NCI-H1105 (cell line): ENCODE measurements at regions not wholly inside any gene's neighbourhood (a gene's known extent, or its start where the extent isn't known, plus 50 kb on each side); places are given as distances from the start of the nearest gene placed in this dataset.

Experiments used
- DNase-seq: peaks from one replicate; lab custom pipeline; 2025; lab: John Stamatoyannopoulos, UW

DNA sequence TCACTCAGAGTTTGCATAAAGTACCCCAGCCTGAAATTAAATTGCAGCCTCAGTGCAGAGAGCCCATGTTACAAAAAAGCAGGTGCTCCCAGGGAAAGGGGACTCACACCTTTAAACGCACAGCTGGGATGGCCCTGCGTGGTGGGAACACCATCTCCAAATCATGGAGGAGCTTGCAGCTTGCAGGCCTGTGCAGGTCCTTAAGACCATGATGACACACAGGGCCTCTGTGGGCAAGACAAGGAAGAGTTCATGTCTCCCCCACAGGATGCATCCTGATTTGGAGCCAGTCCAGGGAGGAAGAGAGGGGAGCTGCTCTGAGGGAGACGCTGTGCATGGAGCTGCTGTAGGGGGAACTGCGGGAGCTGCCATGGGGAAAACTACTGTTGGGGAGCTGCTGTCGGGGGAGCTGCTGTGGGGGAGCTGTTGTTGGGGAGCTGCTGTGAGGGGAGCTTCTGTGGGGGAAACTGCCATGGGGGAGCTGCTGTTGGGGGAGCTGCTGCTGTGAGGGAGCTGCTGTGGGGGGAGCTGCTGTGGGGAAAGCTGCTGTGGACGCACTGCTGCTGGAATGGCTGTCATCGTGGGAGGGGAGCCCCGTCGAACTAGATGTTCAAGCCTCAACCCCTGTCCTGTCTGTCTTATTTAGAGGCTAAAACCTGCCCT is 113.9 kb downstream of the MATN1 start:
- no peak for DNase-seq

DNA sequence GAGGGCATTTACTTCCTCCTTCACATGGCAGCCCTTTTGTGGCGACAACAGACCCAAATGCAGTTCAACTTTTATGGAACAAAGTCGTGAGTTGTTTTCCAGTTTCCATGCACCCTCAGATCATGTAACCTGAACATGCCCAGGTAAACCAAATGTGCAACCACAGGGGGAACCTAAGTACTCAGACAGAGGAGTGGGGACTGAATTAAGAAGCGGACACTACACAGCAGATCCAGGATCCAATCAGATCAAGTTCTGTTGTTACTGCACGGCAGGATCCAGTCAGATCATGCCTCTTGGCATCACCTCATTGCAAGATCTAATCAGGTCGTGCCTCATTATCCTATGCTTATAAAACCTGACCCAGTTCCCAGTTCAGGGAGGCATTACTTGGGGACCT is 115.7 kb downstream of the MATN1 start:
- no peak for DNase-seq

DNA sequence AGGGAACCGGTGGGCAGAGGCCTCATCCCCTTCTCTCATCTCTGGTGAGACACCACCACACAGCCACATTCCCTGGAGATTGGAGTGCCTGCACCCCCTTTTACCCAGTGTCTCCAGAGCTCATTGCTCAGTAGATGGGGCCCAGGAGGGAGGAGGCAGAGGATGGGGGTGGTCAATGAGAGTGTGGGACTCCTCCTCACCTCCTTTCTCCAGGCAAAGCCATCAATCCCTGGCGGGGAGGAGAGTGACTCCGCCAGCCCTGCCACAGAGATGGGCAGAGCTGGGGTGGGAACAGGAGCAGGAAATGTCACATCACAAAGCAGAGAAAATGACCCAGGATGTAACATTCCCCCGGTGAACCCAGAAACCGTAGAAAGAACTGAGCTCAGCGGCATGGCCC is 117.2 kb downstream of the MATN1 start:
- no peak for DNase-seq

DNA sequence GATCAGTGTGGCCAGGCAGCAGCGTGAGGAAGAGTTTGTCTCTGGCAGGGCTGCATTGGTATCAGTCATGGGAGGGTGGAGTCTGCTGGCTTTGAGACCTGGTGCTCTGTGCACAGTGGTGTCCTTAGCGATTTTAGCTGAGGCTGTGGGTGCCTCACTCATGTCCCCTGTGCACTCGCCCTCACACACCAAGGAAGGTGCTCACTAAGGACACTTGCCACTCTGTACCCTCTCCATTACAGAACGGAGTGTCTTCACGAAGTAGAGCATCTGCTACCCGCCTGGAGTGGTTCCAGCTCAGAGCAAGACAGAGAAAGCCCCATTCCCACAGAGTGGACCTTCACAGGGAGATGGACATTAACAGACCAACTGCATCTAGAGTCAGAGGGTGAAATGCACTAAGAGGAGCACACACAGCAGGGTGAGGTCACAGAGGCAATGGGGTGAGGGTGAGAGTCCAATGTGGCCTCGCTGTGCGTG is 117.9 kb downstream of the MATN1 start:
- no peak for DNase-seq

DNA sequence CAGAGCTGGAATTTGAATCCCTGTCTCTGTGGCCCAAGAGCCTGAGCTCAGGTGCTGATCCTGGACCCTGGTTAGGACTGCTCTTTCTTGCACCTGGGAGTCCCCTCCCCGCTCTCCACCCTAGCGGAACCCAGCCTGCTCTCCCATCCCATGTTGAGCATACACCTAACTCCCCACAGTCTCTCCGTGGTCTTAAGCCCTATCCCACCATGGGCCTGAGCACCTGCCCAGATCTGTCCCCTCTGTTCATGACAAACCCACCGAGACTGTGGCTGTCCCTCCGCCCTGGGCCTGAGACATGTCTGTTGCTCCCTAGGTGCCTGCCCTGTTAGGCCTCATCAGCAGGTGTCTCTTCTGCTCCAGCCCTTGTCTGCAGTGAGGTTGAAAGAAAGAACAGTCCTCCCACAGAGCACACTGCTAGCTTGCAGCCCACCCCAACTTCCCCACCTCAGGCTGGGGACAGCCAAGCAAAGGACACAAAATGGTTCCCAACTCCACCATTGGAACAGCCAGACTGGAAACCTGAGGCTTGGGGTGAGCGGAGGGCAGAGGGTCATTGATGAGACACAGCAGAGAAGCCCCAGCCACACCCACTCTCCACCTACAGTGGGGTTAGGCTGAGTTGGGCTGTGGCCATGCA is 118.5 kb downstream of the MATN1 start:
- no peak for DNase-seq

DNA sequence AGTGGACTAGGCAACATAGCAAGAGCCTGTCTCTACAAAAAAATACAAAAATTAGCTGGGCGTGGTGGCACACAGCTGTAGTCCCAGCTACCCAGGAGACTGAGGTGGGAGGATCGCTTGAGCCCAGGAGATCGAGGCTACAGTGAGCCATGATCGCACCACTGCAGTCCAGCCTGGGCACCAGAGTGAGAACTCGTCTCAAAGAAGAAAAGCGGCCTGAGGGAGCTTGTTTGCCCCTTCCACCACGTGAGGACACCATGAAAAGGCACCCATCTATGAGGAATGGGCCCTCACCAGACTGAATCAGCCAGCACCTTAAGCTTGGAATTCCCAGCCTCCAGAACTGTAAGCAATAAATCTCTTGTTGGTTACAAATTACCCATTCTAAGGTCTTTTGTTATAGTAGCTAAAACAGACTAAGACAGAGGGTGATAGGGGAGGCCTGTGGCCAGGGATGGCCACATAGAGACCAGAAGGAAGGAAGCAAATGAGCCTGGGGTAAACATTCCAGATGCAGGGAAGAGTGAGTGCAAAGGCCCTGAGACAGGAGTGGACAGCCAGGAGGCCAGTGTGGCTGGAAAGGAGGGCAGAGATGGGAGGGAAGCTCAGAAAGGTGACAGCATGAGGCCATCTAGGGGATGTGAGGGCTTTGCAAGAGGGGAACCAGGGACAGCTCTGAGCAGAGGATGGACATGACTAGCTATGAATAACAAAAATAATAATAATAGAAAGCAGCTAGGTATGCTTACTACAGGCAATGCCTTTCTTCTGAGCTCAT is 120.1 kb downstream of the MATN1 start:
- DNase-seq: no peak

DNA sequence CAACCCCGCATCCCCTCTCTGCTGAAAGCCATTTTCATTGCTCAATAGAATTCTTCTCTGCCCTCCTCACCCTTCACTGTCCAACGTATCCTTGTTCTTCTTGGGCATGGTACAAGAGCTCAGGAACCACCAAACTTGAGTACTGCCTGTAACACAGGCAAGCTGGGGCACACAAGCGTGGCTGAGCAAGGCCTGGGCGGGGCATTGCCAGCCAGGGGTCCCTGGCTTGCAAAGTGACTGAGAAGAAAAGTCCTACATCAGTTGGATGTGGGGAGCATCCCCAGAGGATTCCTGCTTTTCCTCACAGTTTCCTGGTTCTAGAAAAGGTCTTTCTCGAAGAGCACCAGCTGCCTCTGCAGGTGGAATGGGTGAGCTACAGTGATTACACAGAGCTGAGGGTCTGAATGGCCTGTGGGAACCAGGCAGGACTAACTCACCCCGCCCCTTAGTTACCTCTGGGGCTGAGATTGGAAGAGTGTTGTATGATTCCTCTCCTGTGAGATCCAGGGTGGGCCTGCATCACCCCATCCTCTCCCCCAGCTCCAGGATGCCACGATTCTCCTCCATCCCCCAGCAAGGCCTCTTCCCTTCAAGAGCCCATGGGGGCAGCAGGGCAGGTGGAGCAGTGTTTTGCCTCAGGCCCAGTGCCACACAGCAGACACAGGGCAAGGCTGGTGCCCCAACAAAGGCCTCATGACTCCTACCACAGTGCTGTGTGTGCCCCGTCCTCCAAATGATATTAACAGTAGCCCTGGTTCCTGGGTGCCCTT is 121.9 kb downstream of the MATN1 start:
- DNase-seq: no peak

DNA sequence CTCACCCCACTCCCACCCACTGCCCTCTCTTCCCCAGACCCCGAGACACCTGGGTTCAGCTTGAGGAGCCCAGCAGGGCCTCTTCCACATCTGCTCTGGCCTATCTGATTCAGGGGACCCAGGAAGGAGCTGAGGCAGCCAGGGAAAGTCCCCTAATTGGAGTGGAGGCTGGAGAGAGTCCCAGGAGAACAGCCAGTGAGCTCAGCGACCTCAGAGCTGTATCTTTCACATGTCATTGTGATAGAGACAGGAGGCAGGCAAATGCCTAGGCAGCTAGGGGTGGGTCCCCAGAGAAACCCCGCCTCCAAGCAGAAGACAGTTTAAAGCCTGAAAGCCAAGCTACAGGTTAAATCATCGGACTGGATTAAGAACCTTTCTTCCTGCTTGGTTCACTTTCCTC is 122.7 kb downstream of the MATN1 start:
- no peak for DNase-seq

DNA sequence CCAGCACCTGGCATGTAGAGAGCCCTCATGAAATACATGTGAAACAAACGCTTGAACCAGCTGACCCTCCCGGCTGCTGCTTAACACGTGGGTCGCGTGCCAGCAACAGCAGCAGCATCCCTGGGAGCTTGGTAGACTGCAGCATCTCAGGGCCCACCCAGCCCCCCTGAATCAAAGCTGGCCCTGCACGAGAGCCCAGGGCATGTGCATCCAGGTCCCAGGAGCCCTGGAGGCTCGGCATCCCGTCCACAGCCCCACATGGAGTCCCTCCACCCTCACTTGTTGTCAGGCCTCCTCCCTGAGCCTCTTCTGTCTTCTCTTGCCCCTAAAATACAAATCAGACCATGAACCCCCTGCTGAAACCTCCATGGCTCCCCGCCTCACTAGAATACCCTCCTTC is 123.1 kb downstream of the MATN1 start:
- DNase-seq: no peak

DNA sequence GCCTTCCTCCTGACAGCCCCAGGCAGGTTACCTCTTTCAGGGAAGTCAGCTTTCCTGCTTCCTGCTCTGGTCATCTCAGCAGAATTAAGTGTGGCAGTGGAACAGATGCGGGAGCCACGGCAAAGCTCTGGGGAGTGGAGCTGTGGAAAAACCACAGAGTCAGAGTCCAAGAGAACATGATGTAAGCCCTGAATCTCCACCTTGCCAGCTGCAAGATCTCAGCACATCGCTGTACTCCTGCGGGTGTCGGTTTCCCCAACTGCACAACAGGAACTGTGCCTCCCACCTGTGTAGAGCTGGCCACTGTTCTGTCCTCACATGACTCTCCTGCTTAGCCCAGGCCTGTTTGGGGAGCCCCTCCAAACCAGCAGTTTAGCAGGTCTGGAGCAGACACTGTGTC is 123.7 kb downstream of the MATN1 start:
- no peak for DNase-seq

DNA sequence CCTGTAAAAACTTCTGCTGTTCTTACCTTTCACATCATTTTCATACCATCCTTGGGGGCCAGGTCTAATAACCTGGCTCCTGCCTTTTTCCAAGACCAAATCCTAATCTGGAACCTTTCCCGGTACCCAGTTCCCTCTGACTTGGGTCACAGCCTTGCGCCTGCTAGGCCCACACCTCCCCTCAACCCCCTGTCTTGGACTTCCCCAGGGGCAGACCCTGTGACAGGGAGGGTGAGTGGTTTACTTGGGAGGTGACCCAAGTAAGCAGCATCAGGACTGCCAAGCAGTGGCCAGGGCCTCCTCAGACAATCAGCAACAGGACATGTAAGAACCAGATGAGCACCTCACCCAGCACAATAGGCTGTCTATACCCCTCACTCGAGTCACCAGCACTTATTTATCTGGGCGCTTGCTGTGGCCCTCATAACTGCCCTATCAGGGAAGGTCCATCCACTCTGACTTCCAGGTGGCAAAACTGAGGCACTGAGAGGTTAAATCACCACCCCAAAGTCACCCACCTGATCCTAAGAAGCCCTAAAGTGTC is 124.7 kb downstream of the MATN1 start:
- DNase-seq: no peak

DNA sequence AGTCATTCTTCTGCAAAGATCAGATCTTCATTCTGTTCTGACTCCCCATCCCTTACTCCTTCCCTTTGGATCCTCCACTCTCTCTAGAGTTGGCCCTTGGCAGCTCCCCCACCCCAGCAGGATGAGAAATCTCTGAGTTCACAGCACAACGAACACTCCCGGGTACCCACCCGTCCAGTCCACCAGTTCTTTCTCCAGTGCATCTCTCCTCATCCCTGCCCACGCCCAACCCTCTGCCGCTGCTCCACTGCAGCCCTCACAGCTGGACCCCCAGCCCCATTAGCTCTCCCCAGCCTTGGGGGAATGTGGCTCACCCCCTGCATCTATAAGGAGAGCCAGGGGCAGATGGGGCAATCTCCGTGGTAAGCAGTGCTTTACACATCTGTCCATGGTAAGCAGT is 125.7 kb downstream of the MATN1 start:
- no peak for DNase-seq

DNA sequence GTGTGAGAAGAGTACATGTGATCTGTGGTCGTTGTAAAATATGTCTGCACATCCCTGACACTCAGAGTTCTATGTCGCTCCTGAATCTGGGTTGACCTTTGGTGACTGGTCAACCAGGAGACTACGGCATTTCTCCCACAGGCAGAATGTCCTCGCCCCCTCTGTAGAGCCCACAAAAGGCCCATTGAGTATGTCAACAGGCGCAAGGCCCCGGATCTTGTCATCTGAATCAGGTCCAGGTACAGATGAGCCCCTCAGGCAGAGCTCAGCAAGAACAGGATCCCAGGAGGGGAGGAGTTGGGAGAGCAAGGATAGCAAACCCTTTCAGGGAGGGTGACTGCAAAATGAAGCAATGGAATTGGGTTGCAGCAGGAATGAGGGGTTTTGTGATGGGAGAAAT is 126.5 kb downstream of the MATN1 start:
- no peak for DNase-seq

DNA sequence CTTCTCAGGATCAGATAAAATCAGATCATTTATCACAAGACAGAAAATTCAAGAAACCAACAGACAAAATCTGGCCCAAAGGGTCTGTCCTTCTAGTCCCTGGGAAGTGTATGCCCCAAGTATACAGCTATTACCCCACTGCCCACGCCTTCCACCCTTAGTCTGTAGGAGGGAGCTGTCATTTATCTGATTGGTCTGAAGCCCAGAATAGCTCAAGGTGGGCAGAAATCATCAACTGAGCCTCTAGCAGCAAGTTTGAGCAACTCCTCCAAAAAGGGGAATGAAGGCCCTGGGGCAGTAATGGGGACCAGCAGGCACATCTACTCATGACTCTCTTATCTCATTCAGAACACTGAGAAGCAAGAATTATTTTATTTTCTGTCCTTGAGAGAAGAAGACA is 126.9 kb downstream of the MATN1 start:
- DNase-seq: no peak

DNA sequence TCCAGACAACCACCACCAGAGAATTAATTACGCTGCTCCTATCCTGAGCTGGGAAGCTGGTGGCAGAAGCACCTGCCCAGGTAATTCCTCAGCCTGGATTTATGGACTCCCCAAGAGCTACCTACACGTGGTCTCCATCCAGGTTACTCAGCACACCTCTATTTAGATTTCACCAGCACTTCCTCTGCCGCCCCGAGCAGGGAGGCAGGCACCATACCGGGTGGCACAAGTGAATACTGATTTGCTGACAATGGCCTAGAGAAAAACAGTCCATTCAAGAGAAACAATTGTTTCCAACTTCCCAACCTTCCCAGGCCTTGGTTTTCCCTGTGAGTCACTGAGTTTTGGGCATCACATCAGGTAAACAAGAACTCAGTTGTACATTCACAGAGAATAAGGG is 134.3 kb downstream of the MATN1 start:
- DNase-seq: no peak

DNA sequence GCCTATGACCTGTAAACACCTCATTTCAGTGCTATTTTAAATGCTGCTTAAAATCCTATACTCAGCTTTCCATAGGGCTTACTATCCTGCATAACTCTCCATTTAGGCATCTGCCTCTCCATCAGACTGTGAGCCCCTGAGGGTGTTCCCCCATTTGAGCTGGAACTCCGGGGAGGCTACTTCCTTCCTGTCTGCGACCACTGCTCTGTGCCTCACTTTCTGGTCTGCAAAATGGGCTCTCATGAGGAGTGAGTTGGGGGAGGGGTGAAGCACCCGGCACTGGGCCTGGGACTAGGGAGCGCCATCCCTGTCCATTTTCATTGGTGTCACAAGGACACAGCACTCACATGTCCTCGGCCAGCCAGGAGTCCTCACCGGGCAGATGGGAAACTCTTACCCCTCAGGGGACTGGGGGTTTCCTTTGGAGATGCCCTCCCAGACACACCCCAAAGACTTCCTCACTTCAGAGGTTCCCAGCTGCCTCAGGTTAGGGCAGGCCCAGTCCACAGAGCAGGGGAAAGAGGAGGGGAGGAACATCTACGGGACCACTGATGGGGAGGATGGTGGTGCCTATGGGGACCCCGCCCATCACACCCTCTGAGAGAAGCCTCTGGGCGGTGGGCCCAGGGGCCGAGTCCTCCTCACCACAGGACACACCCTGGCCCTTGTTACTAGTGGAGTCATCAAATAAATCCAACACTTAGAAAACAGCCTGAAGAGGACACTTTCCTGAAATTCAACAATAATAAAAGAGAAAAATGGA is 134.9 kb downstream of the MATN1 start:
- no peak for DNase-seq

DNA sequence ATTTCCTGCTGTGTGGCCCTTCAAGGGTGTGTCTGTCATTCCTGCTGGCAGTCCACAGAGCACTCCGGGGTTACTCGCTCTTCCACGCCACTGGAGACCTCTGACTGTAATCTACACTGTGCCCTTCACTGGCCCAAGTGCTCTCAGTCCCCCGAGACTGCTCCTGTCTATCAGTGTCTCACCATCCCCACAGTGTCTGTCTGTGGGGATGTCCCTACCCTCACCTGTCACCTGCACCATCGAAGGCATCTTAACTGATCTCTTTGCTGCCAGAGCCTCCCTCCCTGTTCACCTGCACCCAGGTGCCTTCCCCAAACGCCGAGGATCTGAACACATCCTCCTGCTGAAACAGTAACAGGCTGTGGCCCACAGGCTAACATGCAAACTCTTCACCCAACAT is 136.7 kb downstream of the MATN1 start:
- DNase-seq: no peak

DNA sequence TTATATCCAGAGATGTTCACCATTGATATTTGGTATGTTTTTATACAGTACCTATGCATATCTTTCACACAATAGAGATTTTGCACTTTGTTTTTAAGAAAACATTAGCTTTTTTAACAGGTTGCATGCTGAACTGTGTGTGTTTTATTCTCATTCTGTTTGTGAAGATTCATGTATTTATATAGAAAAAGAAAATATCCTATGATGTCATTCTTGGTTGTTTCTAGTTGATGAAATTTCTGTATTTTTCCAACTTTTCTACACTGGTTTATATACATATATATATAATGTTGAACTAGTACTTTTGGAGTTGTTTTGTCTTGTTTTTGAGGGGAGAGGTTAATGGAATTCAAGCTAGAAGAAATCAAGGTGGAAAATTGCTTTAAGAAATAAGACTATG is 143.8 kb downstream of the MATN1 start:
- no peak for DNase-seq

DNA sequence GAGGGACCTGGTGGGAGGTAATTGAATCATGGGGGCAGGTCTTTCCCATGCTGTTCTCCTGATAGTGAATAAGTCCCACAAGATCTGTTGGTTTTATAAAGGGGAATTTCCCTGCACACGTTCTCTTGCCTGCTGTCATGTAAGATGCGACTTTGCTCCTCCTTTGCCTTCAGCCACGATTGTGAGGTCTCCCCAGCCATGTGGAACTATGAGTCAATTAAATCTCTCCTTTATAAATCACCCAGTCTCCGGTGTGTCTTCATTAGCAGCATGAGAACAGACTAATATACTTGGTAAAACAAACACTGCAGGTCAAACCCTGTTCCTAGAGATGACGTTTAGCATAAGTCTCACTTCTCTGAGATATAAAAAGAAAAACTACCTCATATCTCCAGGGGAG is 148.3 kb downstream of the MATN1 start:
- DNase-seq: no peak

DNA sequence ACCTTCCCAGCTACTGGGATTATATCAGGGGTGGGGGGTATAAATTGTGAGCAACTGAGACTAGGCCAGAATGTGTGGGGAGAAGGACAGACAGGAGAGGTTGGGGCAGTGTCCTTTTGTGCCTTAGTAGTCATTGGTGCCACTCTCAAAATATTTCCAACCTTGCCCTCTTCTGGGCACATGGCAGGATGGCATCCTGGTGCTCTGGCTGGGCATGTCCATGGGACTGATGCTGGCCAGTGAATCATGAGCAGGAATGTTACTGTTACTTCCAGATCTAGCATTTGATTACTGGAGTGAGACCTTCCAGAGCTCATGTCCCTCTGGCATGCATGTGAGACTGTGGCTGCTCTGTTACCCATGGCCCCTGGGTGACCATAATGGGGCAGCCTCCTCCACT is 151.2 kb downstream of the MATN1 start:
- DNase-seq: no peak

DNA sequence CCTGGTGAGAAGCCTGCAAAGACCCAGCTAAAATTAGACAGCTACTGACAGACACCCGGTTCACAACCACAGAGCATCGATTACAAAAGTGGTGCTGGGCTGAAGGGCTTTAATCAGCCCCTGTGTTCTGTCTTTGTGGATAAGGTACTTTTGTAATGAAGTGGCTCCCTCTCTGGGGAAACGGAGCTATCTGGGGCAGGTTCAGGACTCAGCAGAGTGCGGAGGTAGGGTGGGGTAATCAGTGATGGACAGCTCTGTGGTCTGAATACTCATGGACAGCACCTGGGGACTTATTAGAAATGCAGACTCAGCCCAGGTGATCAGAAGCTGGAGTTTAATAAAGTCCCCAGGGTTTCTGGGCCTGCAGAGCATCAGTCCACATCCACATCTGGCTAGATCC is 152.0 kb downstream of the MATN1 start:
- DNase-seq: no peak

DNA sequence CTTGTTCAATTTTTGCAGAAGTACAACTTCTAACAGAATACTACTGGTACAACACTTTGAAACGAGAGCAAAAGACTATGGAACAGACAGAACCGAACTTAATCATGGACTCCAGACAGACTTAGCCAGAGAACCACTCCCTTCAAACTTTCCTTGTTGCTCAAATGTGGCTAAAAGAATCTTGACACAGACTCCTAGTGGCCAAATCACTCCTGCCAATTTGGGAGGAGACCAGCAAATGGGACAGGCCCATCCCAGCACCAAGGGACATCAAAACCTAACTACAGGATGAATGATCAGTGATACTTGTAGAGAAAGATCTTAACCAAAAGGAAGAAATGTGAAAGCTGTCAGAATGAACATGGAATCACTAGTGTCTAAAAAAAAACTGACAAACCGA is 154.0 kb downstream of the MATN1 start:
- no peak for DNase-seq
